Right atrium auricular region (tissue), 2 donors: ENCODE measurements at regions not wholly inside any gene's neighbourhood (a gene's known extent, or its start where the extent isn't known, plus 50 kb on each side); places are given as distances from the start of the nearest gene placed in this dataset.

Experiments used
- DNase-seq: peaks from one replicate; pipeline ENCODE4 v3.0.0-alpha.2; 2019; ENCODE audit warnings: low spot score
- H3K27ac ChIP-seq, 2 donors: fragments of 200-600 bp; sonication (generic); 1 replicate in 1 of 2; 2 replicates in 1 of 2; pipeline ENCODE4 v1.5.1; 2016 to 2019
- H3K27me3 ChIP-seq, 2 donors: fragments of 200-600 bp; sonication (generic); one replicate each; pipeline versions ENCODE4 v1.5.1 to v1.6.0; 2017 to 2019
- H3K36me3 ChIP-seq: fragments of 200-600 bp; sonication (generic); one replicate; pipeline ENCODE4 v1.5.1; 2016
- H3K4me1 ChIP-seq, 2 donors: fragments of 200-600 bp; sonication (generic); one replicate each; pipeline versions ENCODE4 v1.5.1 to v1.6.0; 2017 to 2019
- H3K4me3 ChIP-seq, 2 donors: fragments of 200-600 bp; sonication (generic); 1 replicate in 1 of 2; 2 replicates in 1 of 2; pipeline ENCODE4 v1.5.1; 2017 to 2019; ENCODE audit warnings: mild to moderate bottlenecking in 1 of 2, moderate library complexity in 1 of 2
- H3K9me3 ChIP-seq, 2 donors: fragments of 200-600 bp; sonication (generic); one replicate each; pipeline ENCODE4 v1.5.1; 2019
- CTCF ChIP-seq, 2 donors: fragments of 200-600 bp; sonication (generic); IDR thresholded peaks; one replicate each; pipeline ENCODE4 v1.5.1; 2019; ENCODE audit warnings: antibody characterized with exemption in 2 of 2

- Histone ChIP-seq H3K4me3 (no peak overlapping the region), H3K27ac (no peak overlapping the region), H3K27me3 (no peaks in the 10 kb centered on the region), H3K9me3 (no peaks in the 10 kb centered on the region), H3K36me3 (no peaks in the 10 kb centered on the region), H3K4me1 (no peaks in the 10 kb centered on the region)
- DNase-seq, result no peak
- TF ChIP-seq CTCF (IDR thresholded peaks at IDR 0.05), result no peak
Observed at GRCh38 chr2:20557226-20557625, 93.7 kb downstream of the HS1BP3 start.

GRCh38 chr2:20557635-20558034 is 93.3 kb downstream of the HS1BP3 start:
- Histone ChIP-seq H3K27ac (no peak overlapping the region), H3K4me1 (no peaks in the 10 kb centered on the region), H3K36me3 (no peaks in the 10 kb centered on the region), H3K27me3 (no peaks in the 10 kb centered on the region), H3K9me3 (no peaks in the 10 kb centered on the region), H3K4me3 (no peak overlapping the region)
- no peak for DNase-seq
- no peak for TF ChIP-seq CTCF (IDR thresholded peaks at IDR 0.05)

- no peaks in the 10 kb centered on the region for H3K9me3 ChIP-seq
- TF ChIP-seq CTCF (IDR thresholded peaks at IDR 0.05), result no peak
- no peak for DNase-seq
Observed at GRCh38 chr2:20558391-20559150, 92.3 kb downstream of the HS1BP3 start.

GRCh38 chr2:20559277-20559676 is 91.6 kb downstream of the HS1BP3 start:
- no peak for TF ChIP-seq CTCF (IDR thresholded peaks at IDR 0.05)
- DNase-seq, result no peak
- Histone ChIP-seq H3K27ac (no peak overlapping the region), H3K27me3 (no peaks in the 10 kb centered on the region), H3K4me3 (no peak overlapping the region), H3K4me1 (no peaks in the 10 kb centered on the region), H3K9me3 (no peaks in the 10 kb centered on the region), H3K36me3 (no peaks in the 10 kb centered on the region)

More at GRCh38 chr2:20558391-20559150, 92.3 kb downstream of the HS1BP3 start:
- Histone ChIP-seq H3K4me1 (no peaks in the 10 kb centered on the region), H3K36me3 (no peaks in the 10 kb centered on the region), H3K27ac (no peak overlapping the region), H3K27me3 (no peaks in the 10 kb centered on the region), H3K4me3 (no peak overlapping the region)

GRCh38 chr2:20560011-20560410 is 90.9 kb downstream of the HS1BP3 start:
- Histone ChIP-seq H3K9me3 (no peaks in the 10 kb centered on the region), H3K27ac (no peak overlapping the region), H3K36me3 (no peaks in the 10 kb centered on the region), H3K27me3 (no peaks in the 10 kb centered on the region), H3K4me3 (no peak overlapping the region), H3K4me1 (no peaks in the 10 kb centered on the region)
- DNase-seq, result no peak
- TF ChIP-seq CTCF (IDR thresholded peaks at IDR 0.05), result no peak
